ENCODE measurements at regions not wholly inside any gene's neighbourhood (a gene's known extent, or its start where the extent isn't known, plus 50 kb on each side); places are given as distances from the start of the nearest gene placed in this dataset.

GRCh38 chr10:131440405-131441360 is 129.2 kb upstream of the TCERG1L start:
- H3K27me3 ChIP-seq: peaks cover 41% of the 10 kb centered on the region
- TF ChIP-seq EP300 (IDR thresholded peaks at IDR 0.05): no peak
- no peak for TF ChIP-seq CTCF (IDR thresholded peaks at IDR 0.05)
- TF ChIP-seq POLR2AphosphoS5 (IDR thresholded peaks at IDR 0.05): no peak
- TF ChIP-seq POLR2A (IDR thresholded peaks at IDR 0.05): no peak
- 63 to 75% methylated on average over 4 to 7 of the region's 33 CpGs for WGBS, 2 donors (ENCODE audit: low coverage in 1 of 2)

GRCh38 chr10:131442271-131442670 is 130.8 kb upstream of the TCERG1L start:
- no peak for ATAC-seq
- WGBS, 2 donors (ENCODE audit: low coverage in 1 of 2): 60 to 69% methylated on average over 3 to 7 of the region's 8 CpGs
- Histone ChIP-seq H3K4me3 (no peak overlapping the region), H3K27me3 (peaks cover 41% of the 10 kb centered on the region), H3K27ac (no peak overlapping the region), H3K4me1 (no peaks in the 10 kb centered on the region), H3K36me3 (no peaks in the 10 kb centered on the region), H3K9me3 (no peaks in the 10 kb centered on the region)
- TF ChIP-seq EP300 (IDR thresholded peaks at IDR 0.05) (no peak), POLR2A (IDR thresholded peaks at IDR 0.05) (no peak), POLR2AphosphoS5 (IDR thresholded peaks at IDR 0.05) (no peak), CTCF (IDR thresholded peaks at IDR 0.05) (no peak)

More at GRCh38 chr10:131440405-131441360, 129.2 kb upstream of the TCERG1L start:
- no peak overlapping the region for H3K27ac ChIP-seq
- no peak overlapping the region for H3K4me3 ChIP-seq
- H3K4me1 ChIP-seq: peaks cover 0 to 16% (median 0%) of the 10 kb centered on the region in 3 donors
- H3K36me3 ChIP-seq: no peaks in the 10 kb centered on the region
- ATAC-seq: no peak
- H3K9me3 ChIP-seq: no peaks in the 10 kb centered on the region

GRCh38 chr10:131444286-131444685 is 132.8 kb upstream of the TCERG1L start:
- Histone ChIP-seq H3K4me3 (no peak overlapping the region), H3K27ac (no peak overlapping the region), H3K9me3 (no peaks in the 10 kb centered on the region), H3K27me3 (peaks cover 41% of the 10 kb centered on the region), H3K4me1 (no peaks in the 10 kb centered on the region), H3K36me3 (no peaks in the 10 kb centered on the region)
- no peak for ATAC-seq
- TF ChIP-seq CTCF (IDR thresholded peaks at IDR 0.05) (no peak), POLR2AphosphoS5 (IDR thresholded peaks at IDR 0.05) (no peak), EP300 (IDR thresholded peaks at IDR 0.05) (no peak), POLR2A (IDR thresholded peaks at IDR 0.05) (no peak)

- TF ChIP-seq POLR2A (IDR thresholded peaks at IDR 0.05) (no peak), POLR2AphosphoS5 (IDR thresholded peaks at IDR 0.05) (no peak), EP300 (IDR thresholded peaks at IDR 0.05) (no peak), CTCF (IDR thresholded peaks at IDR 0.05) (no peak)
- no peak for ATAC-seq
- no peaks in the 10 kb centered on the region for H3K9me3 ChIP-seq
- H3K27me3 ChIP-seq: peaks cover 41% of the 10 kb centered on the region
- no peaks in the 10 kb centered on the region for H3K4me1 ChIP-seq
- 27 to 45% methylated on average over 3 to 12 of the region's 12 CpGs for WGBS, 2 donors (ENCODE audit: low coverage in 1 of 2)
- H3K36me3 ChIP-seq: no peaks in the 10 kb centered on the region
- no peak overlapping the region for H3K27ac ChIP-seq
- no peak overlapping the region for H3K4me3 ChIP-seq
These were observed 133.4 kb upstream of the TCERG1L start for GRCh38 chr10:131444862-131445461.

All from gastroesophageal sphincter (tissue), 4 donors.